ENCODE measurements at regions not wholly inside any gene's neighbourhood (a gene's known extent, or its start where the extent isn't known, plus 50 kb on each side); places are given as distances from the start of the nearest gene placed in this dataset.

DNA sequence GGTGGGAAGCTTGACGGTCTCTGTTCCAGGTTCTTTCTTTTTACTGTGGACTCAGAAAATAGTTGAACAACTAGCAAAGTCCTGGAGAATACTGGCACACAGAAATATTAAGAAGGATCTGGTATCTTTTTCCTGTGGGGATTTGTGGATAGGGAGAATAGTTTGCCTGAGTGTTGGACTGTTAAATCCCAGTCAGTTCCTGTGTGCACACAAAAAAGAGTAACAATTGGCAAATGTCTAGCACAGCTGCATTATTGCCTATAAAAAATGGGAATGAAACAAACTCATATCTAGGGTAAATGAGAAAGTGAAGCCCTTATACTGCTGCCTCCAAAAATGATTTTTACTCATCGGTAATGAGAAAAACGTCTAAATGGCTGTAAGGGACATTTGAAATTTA is 828.2 kb downstream of the JRKL start:
- Histone ChIP-seq H3K27ac (no peak overlapping the region), H3K9me3 (ENCODE audit: insufficient read depth, low read depth) (no peaks in the 10 kb centered on the region), H3K4me2 (no peak overlapping the region), H2AFZ (no peak overlapping the region), H4K20me1 (ENCODE audit: insufficient read depth) (no peaks in the 10 kb centered on the region), H3K27me3 (ENCODE audit: insufficient read depth, low read depth) (no peaks in the 10 kb centered on the region), H3K36me3 (ENCODE audit: low read depth) (no peaks in the 10 kb centered on the region), H3K4me3 (no peak overlapping the region), H3K4me1 (replicated peaks; ENCODE audit: insufficient read depth) (no peaks in the 10 kb centered on the region), H3F3A (ENCODE audit: insufficient read depth, low read depth) (no peaks in the 10 kb centered on the region), H3K9me2 (ENCODE audit: insufficient read depth) (no peaks in the 10 kb centered on the region), H3K79me2 (ENCODE audit: low read depth) (no peaks in the 10 kb centered on the region)
- intact Hi-C loops (cut with micrococcal nuclease; ENCODE audit: unreplicated experiment): no loop called here
- BruUV-seq (replicated peaks): no TSS peak
- TF ChIP-seq, protein P1, sequence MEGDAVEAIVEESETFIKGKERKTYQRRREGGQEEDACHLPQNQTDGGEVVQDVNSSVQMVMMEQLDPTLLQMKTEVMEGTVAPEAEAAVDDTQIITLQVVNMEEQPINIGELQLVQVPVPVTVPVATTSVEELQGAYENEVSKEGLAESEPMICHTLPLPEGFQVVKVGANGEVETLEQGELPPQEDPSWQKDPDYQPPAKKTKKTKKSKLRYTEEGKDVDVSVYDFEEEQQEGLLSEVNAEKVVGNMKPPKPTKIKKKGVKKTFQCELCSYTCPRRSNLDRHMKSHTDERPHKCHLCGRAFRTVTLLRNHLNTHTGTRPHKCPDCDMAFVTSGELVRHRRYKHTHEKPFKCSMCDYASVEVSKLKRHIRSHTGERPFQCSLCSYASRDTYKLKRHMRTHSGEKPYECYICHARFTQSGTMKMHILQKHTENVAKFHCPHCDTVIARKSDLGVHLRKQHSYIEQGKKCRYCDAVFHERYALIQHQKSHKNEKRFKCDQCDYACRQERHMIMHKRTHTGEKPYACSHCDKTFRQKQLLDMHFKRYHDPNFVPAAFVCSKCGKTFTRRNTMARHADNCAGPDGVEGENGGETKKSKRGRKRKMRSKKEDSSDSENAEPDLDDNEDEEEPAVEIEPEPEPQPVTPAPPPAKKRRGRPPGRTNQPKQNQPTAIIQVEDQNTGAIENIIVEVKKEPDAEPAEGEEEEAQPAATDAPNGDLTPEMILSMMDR (conservative IDR thresholded peaks at IDR 0.05): no peak
- no peak for TF ChIP-seq EZH2 (IDR thresholded peaks at IDR 0.05; ENCODE audit: low read depth)
- DNase-seq: no peak
- ChIA-PET CTCF (no interaction called here), POLR2A (ENCODE audit: unreplicated experiment) (no interaction called here)

DNA sequence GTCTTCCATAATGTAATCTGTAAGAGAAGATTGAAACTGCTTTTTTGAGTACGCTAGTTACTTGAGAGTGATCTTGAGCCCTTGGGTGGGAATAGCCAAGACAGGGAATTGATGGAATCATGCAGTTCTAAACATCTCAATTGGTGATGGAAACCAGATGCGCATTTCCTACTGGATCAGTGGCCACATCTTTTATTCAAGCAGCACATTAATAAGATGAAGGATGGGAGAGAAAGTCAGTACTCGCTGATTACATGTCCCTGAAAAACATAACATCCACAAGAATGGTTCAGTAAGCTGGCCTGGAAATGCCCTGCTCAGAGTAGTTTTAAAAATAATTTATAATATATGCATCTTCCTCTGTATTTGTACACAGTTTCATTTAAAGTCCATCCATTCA is 833.8 kb downstream of the JRKL start:
- H2AFZ ChIP-seq: no peak overlapping the region
- TF ChIP-seq EZH2 (IDR thresholded peaks at IDR 0.05; ENCODE audit: low read depth): no peak
- TF ChIP-seq, protein P1 (conservative IDR thresholded peaks at IDR 0.05): no peak
- H3K36me3 ChIP-seq (ENCODE audit: low read depth): no peaks in the 10 kb centered on the region
- H3K4me2 ChIP-seq: no peak overlapping the region
- no peaks in the 10 kb centered on the region for H3K9me3 ChIP-seq (ENCODE audit: insufficient read depth, low read depth)
- POLR2A ChIA-PET (ENCODE audit: unreplicated experiment): no interaction called here
- H3F3A ChIP-seq (ENCODE audit: insufficient read depth, low read depth): no peaks in the 10 kb centered on the region
- no peaks in the 10 kb centered on the region for H4K20me1 ChIP-seq (ENCODE audit: insufficient read depth)
- CTCF ChIA-PET: no interaction called here
- DNase-seq: no peak
- no TSS peak for BruUV-seq (replicated peaks)
- no peaks in the 10 kb centered on the region for H3K9me2 ChIP-seq (ENCODE audit: insufficient read depth)
- no peaks in the 10 kb centered on the region for H3K79me2 ChIP-seq (ENCODE audit: low read depth)
- intact Hi-C loops (cut with micrococcal nuclease; ENCODE audit: unreplicated experiment): no loop called here
- H3K4me3 ChIP-seq: no peak overlapping the region
- H3K4me1 ChIP-seq (replicated peaks; ENCODE audit: insufficient read depth): no peaks in the 10 kb centered on the region
- no peaks in the 10 kb centered on the region for H3K27me3 ChIP-seq (ENCODE audit: insufficient read depth, low read depth)
- no peak overlapping the region for H3K27ac ChIP-seq

DNA sequence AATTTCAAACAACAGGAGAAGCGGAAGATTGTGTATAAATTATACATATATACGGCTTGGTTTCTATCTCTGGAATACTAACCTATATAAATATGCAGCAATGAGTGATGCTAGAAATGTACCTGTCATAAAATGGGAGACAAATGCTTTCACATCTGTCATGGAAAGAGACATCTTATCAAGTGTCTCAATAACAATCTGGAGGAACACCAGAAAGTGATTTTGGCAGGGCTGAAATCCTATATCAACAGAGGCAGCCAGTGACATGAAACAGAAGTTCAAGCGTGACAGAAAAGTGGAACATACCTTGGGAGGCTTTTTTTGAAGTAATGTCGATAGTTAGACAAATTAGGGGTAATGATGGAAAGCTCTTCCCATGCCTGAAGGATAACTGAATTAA is 834.6 kb downstream of the JRKL start:
- CTCF ChIA-PET: no interaction called here
- intact Hi-C loops (cut with micrococcal nuclease; ENCODE audit: unreplicated experiment): no loop called here
- H3K9me2 ChIP-seq (ENCODE audit: insufficient read depth): no peaks in the 10 kb centered on the region

More for the DNA sequence above, 834.6 kb downstream of the JRKL start:
- Histone ChIP-seq H3K4me1 (replicated peaks; ENCODE audit: insufficient read depth) (no peaks in the 10 kb centered on the region), H3K36me3 (ENCODE audit: low read depth) (no peaks in the 10 kb centered on the region), H3K27me3 (ENCODE audit: insufficient read depth, low read depth) (no peaks in the 10 kb centered on the region), H3K9me3 (ENCODE audit: insufficient read depth, low read depth) (no peaks in the 10 kb centered on the region), H2AFZ (no peak overlapping the region), H3K27ac (no peak overlapping the region), H4K20me1 (ENCODE audit: insufficient read depth) (no peaks in the 10 kb centered on the region), H3F3A (ENCODE audit: insufficient read depth, low read depth) (no peaks in the 10 kb centered on the region), H3K4me2 (no peak overlapping the region), H3K79me2 (ENCODE audit: low read depth) (no peaks in the 10 kb centered on the region), H3K4me3 (no peak overlapping the region)
- DNase-seq: no peak
- no TSS peak for BruUV-seq (replicated peaks)
- POLR2A ChIA-PET (ENCODE audit: unreplicated experiment): no interaction called here
- no peak for TF ChIP-seq EZH2 (IDR thresholded peaks at IDR 0.05; ENCODE audit: low read depth)
- TF ChIP-seq, protein P1 (conservative IDR thresholded peaks at IDR 0.05): no peak

Data from PC-9 (cell line).